ENCODE measurements at regions not wholly inside any gene's neighbourhood (a gene's known extent, or its start where the extent isn't known, plus 50 kb on each side); places are given as distances from the start of the nearest gene placed in this dataset.
"Not testable (repeated sequence)": the region's sequence is repeated elsewhere in the genome, so short reads cannot be mapped to it uniquely, and the experiment has no call there.

GRCh38 chr10:61262486-61263261 lies 190.5 kb downstream of the TMEM26 start:
- DNase-seq: no peak

- no peak for DNase-seq
These were observed 195.2 kb downstream of the TMEM26 start for GRCh38 chr10:61257956-61258496.

DNA sequence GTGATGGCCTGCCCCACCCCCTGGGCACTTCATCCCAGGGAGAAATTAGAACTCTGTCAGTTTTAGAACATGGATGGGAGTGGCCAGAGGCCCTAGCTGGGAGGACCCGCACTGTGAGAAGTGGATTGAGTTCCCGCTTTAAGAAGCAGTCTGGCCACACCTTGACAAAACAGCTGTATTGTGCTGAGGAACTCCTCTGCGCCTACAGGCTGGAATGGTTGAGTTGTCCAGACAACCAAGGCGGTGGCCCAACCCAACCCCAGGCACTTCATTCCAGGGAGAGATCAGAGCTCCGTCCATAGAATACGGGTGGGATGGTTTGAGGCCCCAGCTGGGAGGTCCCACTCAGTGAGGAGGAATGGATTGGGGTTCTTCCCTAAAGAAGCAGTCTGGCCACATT lies 196.0 kb downstream of the TMEM26 start:
- DNase-seq: no peak

DNA sequence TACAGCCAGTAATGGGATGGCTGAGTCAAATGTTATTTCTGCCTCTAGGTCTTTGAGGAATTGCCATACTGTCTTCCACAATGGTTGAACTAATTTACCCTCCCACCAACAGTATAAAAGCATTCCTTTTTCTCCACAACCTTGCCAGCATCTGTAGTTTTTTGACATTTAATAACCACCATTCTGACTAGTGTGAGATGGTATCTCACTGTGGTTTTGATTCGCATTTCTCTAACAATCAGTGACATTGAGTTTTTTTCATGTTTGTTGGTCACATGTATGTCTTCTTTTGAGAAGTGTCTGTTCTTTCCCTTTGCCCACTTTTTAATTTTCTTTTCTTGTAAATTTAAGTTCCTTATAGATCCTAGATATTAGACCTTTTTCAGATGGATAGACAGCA lies 200.9 kb downstream of the TMEM26 start:
- DNase-seq: peak in 1 of 5 experiments; percentile 19

GRCh38 chr10:61251089-61251488 lies 202.1 kb downstream of the TMEM26 start:
- DNase-seq: no peak

GRCh38 chr10:61250131-61250530 lies 203.1 kb downstream of the TMEM26 start:
- no peak for DNase-seq

DNA sequence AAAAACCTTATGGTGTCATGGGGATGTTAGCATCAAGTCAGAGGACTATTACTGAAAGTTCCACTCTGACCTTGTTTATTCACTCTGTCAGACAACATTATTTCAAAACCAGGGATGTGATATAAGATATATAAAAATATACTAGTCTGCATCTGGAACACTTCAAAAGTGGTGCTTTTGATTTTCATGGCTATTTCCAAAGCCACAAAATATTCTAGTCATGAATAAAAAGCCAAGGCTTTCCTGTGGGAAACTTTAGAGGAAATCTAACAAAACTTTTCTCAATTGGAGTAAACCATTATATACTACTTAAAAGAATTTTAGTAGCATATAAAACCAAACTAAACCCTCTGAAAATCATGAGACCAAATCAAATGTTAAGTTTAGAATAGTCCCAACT lies 205.2 kb downstream of the TMEM26 start:
- no peak for DNase-seq

GRCh38 chr10:61244261-61244775 lies 208.9 kb downstream of the TMEM26 start:
- no peak for DNase-seq

DNA sequence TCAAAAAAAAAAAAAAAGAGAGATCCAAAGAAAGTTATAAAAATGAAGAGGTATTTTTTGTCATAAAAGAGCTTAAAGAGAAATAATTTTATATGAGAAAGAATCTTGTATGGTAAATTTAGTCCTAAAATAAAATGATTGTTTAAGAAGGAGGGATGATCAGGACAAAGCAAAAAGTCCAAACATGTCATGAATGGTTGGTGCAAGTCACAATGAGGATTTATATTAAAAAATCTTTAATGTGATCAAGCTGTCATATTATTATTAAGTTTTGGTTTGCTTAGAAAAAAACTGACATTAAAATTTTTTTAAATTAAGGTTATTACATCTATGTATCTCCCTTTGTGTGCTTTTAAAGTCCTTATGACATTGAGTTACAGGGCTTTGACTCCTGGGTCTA lies 220.4 kb downstream of the TMEM26 start:
- no peak for DNase-seq

GRCh38 chr10:61225939-61226338 lies 227.2 kb downstream of the TMEM26 start:
- DNase-seq: no peak

GRCh38 chr10:61223576-61223975 lies 229.6 kb downstream of the TMEM26 start:
- DNase-seq: no peak

GRCh38 chr10:61219696-61220095 lies 233.5 kb downstream of the TMEM26 start:
- no peak for DNase-seq

DNA sequence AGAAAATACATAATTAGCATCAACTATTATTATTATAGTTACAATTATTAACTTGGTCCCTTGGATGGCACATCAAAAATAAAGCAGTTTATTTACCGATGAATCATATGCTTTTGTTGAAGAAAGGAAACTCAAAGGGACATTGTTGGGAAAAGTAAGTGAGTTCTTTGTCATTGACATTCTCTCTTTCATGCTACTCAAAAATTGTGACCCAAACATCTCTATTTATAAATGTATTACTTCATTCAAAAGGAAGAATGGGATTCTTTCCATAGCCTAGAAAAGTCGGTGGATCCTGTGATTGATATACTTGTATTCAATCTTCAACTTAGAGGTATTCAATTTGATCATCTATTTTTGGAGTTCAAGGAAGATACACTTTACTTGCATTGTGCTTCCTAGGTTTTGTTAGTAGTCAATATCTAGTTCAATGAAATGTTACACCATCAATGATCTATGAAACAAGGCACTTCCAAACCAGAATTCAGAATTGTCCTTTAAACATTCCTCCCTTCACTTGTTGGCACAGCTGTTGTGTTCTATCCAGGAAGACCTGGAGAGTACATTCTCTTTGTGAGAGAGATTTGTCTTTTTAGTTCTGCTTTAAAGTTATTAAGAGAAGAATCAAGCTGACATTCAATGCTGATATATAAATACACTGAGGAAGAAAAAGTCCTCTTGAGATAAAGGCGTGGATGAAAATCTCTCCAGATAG lies 235.2 kb downstream of the TMEM26 start:
- DNase-seq: no peak

DNA sequence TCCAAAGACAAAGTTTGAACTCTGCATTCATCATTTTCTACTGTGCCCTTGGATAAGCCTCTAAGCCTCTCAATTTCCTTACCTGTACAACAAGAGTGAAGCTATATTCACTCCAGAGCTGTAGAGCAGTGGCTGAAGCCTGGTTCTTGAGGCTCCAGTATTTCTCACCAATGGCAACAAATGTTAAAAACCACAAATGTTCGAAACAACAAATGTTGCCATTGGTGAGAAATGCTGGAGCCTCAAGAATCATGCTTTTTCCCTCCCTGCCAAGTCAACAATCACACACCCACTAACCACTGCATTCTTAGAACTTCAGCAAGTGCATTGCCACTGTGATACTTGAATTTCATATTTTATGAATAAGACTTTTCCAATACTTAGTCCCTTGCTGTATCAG lies 237.9 kb downstream of the TMEM26 start:
- no peak for DNase-seq

DNA sequence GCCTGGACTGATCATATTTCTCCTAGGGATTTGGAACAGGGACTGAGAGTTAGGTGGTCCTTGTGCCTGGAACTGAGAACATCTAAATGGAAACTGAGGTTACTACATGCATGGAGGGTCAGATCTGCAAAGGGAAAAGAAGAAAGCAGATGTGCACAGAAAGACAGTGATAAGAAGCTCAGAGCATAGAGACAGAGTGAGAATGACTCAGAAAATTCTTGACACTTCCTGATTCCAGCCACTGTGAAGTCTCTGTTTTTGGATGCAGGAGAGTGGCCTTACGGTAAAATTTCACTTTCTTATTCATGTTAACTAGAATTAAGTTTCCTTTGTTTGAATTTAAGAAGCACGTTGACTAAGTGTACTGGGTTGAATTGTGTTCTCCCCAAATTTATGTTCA lies 241.7 kb downstream of the TMEM26 start:
- no peak for DNase-seq

DNA sequence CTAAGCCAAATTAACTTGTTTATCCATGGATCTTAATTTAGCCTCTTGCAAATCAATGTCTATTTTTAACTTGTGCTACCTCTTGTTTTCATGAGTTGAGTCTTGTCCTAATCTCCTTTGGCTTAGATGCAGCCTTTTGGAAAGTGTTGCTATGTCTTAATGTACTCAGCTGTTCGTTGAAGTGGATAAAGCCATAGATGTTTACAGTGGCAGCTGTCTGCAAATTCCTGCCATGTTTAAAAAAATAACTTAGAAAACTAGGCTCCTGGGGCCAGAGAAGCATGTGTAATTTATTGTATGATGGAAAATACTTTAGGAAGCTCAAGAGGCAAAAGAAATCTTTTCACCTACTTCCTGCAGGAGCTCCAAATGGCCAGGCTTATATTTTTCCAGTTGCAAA lies 253.1 kb upstream of the RHOBTB1 start:
- DNase-seq: no peak

- no peak for DNase-seq
These were observed 251.2 kb upstream of the RHOBTB1 start for GRCh38 chr10:61195211-61195610.

DNA sequence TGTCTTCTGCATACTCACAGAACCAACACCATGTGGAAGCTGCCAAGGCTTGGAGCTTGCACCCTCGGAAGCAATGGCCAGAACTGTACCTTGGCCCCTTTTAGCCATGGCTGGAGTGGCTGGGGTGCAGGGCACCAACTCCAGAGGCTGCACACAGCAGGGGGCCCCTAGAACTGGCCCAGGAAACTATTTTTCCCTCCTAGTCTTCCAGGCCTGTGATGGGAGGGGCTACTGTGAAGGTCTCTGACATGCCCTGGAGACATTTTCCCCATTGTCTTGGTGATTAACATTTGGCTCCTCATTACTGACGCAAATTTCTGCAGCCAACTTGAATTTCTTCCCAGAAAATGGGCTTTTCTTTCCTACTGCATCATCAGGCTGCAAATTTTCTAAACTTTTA lies 248.6 kb upstream of the RHOBTB1 start:
- not testable (repeated sequence) for DNase-seq

DNA sequence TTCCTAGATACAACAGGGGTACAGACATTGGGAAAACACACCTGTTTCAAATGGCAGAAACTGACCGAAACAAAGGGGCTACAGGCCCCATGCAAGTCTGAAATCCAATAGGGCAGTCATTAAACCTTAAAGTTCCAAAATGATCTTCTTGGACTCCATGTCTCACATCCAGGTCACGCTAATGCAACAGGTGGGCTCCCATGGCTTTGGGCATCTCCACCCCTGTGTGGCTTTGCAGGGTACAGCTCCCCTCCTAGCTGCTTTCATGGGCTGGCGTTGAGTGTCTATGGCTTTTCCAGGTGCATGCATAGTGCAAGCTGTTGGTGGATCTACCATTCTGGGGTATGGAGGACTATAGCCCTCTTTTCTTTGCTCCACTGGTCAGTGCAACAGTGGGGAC lies 248.1 kb upstream of the RHOBTB1 start:
- no peak for DNase-seq

GRCh38 chr10:61189912-61190311 lies 245.9 kb upstream of the RHOBTB1 start:
- DNase-seq: no peak

DNA sequence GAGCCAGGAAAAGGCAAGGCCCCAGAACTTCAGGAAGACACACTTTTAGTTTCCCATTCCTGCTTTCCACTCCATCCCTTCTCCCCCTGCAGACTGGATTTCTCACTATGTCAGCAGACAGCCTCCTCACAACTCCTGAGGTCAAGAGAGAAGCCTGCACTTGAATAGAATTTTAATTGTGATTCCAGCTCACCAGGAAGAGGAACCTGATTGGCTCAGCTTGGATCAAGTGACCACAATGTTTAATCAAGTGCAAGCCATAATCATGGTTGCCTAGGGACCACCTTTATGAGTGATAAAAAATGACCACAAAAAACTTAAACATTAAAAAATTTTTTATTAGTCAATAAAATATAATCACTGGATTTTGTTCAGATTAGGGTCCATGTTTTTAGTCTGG lies 244.7 kb upstream of the RHOBTB1 start:
- no peak for DNase-seq

DNA sequence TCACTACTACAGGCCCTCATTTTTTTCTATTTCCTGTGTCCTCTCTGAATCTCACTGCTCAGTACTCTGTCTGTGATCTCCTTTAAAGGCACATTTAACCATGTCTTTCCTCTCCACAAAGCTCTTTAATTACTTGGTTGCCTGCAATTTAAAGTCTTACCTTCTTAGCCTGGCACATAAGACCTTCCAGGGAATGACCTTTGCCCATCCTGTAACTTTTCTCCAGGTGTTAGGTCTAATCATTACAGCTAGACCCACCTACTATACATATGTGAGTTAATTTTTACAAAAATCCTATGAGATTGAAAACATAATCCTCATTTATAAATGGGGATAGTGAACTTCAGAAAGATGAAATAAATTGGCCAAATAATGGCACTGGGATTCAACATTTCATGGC lies 244.1 kb upstream of the RHOBTB1 start:
- no peak for DNase-seq

DNA sequence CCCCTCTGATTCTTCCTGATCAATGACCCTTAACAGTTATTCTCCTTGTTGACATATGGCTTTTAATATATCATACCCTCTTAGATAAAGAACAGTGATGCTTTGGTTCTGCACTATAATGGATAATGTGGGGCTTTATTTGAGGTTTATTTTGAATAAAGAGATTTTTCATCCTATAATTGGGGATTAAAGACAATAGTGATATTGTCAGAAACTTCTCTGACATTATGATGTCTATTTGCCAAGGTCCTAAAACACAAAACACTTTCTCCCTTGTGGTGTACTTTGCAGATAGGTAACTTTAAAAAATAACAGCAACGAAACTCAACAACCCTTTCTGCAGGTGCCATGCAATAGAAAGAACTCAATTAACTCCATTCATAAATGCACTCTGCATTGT lies 243.6 kb upstream of the RHOBTB1 start:
- no peak for DNase-seq

DNA sequence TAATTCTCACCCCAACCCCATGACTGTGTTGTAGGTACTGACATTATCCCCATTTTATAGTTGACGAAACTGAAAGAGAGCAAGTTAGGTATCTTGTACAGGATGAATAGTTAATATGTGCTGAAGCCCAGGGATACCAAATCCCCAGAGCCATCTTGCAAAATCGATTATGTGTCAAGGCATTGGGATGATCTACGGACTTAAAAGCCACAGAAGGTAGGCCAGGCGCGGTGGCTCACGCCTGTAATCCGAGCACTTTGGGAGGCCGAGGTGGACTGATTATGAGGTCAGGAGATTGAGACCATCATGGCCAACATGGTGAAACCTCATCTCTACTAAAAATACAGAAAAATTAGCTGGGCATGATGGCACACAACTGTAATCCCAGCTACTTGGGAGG lies 242.4 kb upstream of the RHOBTB1 start:
- DNase-seq: no peak

Measured in T-helper 2 cell (primary cell).